ENCODE measurements at regions not wholly inside any gene's neighbourhood (a gene's known extent, or its start where the extent isn't known, plus 50 kb on each side); places are given as distances from the start of the nearest gene placed in this dataset.
"Not testable (repeated sequence)": the region's sequence is repeated elsewhere in the genome, so short reads cannot be mapped to it uniquely, and the experiment has no call there.

GRCh38 chr21:15620892-15621291, 108.9 kb upstream of the USP25 start:
- H3K36me3 Mint-ChIP-seq (ENCODE audit: low read depth), result no peaks in the 10 kb centered on the region
- H3K27me3 Mint-ChIP-seq (ENCODE audit: low read depth), result no peaks in the 10 kb centered on the region

GRCh38 chr21:15624646-15625045, 105.1 kb upstream of the USP25 start:
- no peaks in the 10 kb centered on the region for H3K36me3 Mint-ChIP-seq (ENCODE audit: low read depth)

More at GRCh38 chr21:15620892-15621291, 108.9 kb upstream of the USP25 start:
- Mint-ChIP-seq H3K9me3 (no peaks in the 10 kb centered on the region), H3K4me3 (no peak overlapping the region), H3K27ac (no peak overlapping the region), H3K4me1 (ENCODE audit: low read depth) (no peaks in the 10 kb centered on the region)

GRCh38 chr21:15625363-15625762, 104.4 kb upstream of the USP25 start:
- Mint-ChIP-seq H3K4me3 (no peak overlapping the region), H3K36me3 (ENCODE audit: low read depth) (no peaks in the 10 kb centered on the region), H3K27ac (no peak overlapping the region), H3K4me1 (ENCODE audit: low read depth) (no peaks in the 10 kb centered on the region), H3K9me3 (no peaks in the 10 kb centered on the region), H3K27me3 (ENCODE audit: low read depth) (peaks cover 4% of the 10 kb centered on the region)

More at GRCh38 chr21:15624646-15625045, 105.1 kb upstream of the USP25 start:
- no peak overlapping the region for H3K27ac Mint-ChIP-seq
- peaks cover 4% of the 10 kb centered on the region for H3K27me3 Mint-ChIP-seq (ENCODE audit: low read depth)
- no peaks in the 10 kb centered on the region for H3K4me1 Mint-ChIP-seq (ENCODE audit: low read depth)
- H3K9me3 Mint-ChIP-seq, result no peaks in the 10 kb centered on the region
- no peak overlapping the region for H3K4me3 Mint-ChIP-seq

GRCh38 chr21:15626031-15626430, 103.8 kb upstream of the USP25 start:
- no peak overlapping the region for H3K4me3 Mint-ChIP-seq
- H3K27ac Mint-ChIP-seq, result no peak overlapping the region
- H3K9me3 Mint-ChIP-seq, result no peaks in the 10 kb centered on the region

GRCh38 chr21:15627011-15627410, 102.8 kb upstream of the USP25 start:
- Mint-ChIP-seq H3K9me3 (no peaks in the 10 kb centered on the region), H3K27me3 (ENCODE audit: low read depth) (peaks cover 4% of the 10 kb centered on the region), H3K4me1 (ENCODE audit: low read depth) (no peaks in the 10 kb centered on the region), H3K4me3 (no peak overlapping the region), H3K27ac (no peak overlapping the region), H3K36me3 (ENCODE audit: low read depth) (no peaks in the 10 kb centered on the region)

More at GRCh38 chr21:15626031-15626430, 103.8 kb upstream of the USP25 start:
- Mint-ChIP-seq H3K4me1 (ENCODE audit: low read depth) (no peaks in the 10 kb centered on the region), H3K27me3 (ENCODE audit: low read depth) (peaks cover 4% of the 10 kb centered on the region), H3K36me3 (ENCODE audit: low read depth) (no peaks in the 10 kb centered on the region)

GRCh38 chr21:15627823-15628222, 102.0 kb upstream of the USP25 start:
- H3K27me3 Mint-ChIP-seq (ENCODE audit: low read depth), result peaks cover 4% of the 10 kb centered on the region
- H3K27ac Mint-ChIP-seq, result no peak overlapping the region
- no peak overlapping the region for H3K4me3 Mint-ChIP-seq
- H3K4me1 Mint-ChIP-seq (ENCODE audit: low read depth), result no peaks in the 10 kb centered on the region
- no peaks in the 10 kb centered on the region for H3K9me3 Mint-ChIP-seq
- no peaks in the 10 kb centered on the region for H3K36me3 Mint-ChIP-seq (ENCODE audit: low read depth)

- H3K27ac Mint-ChIP-seq, result no peak overlapping the region
- no peak overlapping the region for H3K4me3 Mint-ChIP-seq
- H3K27me3 Mint-ChIP-seq (ENCODE audit: low read depth), result peaks cover 4% of the 10 kb centered on the region
- no peaks in the 10 kb centered on the region for H3K4me1 Mint-ChIP-seq (ENCODE audit: low read depth)
- no peaks in the 10 kb centered on the region for H3K9me3 Mint-ChIP-seq
- no peaks in the 10 kb centered on the region for H3K36me3 Mint-ChIP-seq (ENCODE audit: low read depth)
These were observed 98.4 kb upstream of the USP25 start for GRCh38 chr21:15631342-15631741.

GRCh38 chr21:15634541-15634940, 95.2 kb upstream of the USP25 start:
- not testable (repeated sequence) for H3K9me3 Mint-ChIP-seq; H3K4me3 Mint-ChIP-seq; H3K27ac Mint-ChIP-seq; H3K27me3 Mint-ChIP-seq (ENCODE audit: low read depth); H3K36me3 Mint-ChIP-seq (ENCODE audit: low read depth); H3K4me1 Mint-ChIP-seq (ENCODE audit: low read depth)

- Mint-ChIP-seq H3K9me3 (no peaks in the 10 kb centered on the region), H3K27me3 (ENCODE audit: low read depth) (no peaks in the 10 kb centered on the region), H3K4me1 (ENCODE audit: low read depth) (no peaks in the 10 kb centered on the region), H3K27ac (no peak overlapping the region), H3K4me3 (no peak overlapping the region), H3K36me3 (ENCODE audit: low read depth) (no peaks in the 10 kb centered on the region)
These were observed 90.8 kb upstream of the USP25 start for GRCh38 chr21:15638856-15639549.

- H3K36me3 Mint-ChIP-seq (ENCODE audit: low read depth); H3K4me3 Mint-ChIP-seq; H3K27ac Mint-ChIP-seq; H3K9me3 Mint-ChIP-seq; H3K27me3 Mint-ChIP-seq (ENCODE audit: low read depth); H3K4me1 Mint-ChIP-seq (ENCODE audit: low read depth): not testable (repeated sequence)
These were observed 89.7 kb upstream of the USP25 start for GRCh38 chr21:15640113-15640512.

- H3K27ac Mint-ChIP-seq, result no peak overlapping the region
- no peaks in the 10 kb centered on the region for H3K4me1 Mint-ChIP-seq (ENCODE audit: low read depth)
- H3K4me3 Mint-ChIP-seq, result no peak overlapping the region
These were observed 85.3 kb upstream of the USP25 start for GRCh38 chr21:15644489-15644888.

GRCh38 chr21:15645830-15646229, 84.0 kb upstream of the USP25 start:
- H3K9me3 Mint-ChIP-seq, result no peaks in the 10 kb centered on the region

More at GRCh38 chr21:15644489-15644888, 85.3 kb upstream of the USP25 start:
- H3K27me3 Mint-ChIP-seq (ENCODE audit: low read depth), result no peaks in the 10 kb centered on the region
- no peaks in the 10 kb centered on the region for H3K9me3 Mint-ChIP-seq
- no peaks in the 10 kb centered on the region for H3K36me3 Mint-ChIP-seq (ENCODE audit: low read depth)

GRCh38 chr21:15650735-15651134, 79.0 kb upstream of the USP25 start:
- no peak overlapping the region for H3K4me3 Mint-ChIP-seq
- H3K27me3 Mint-ChIP-seq (ENCODE audit: low read depth), result peaks cover 7% of the 10 kb centered on the region
- no peaks in the 10 kb centered on the region for H3K9me3 Mint-ChIP-seq
- no peaks in the 10 kb centered on the region for H3K4me1 Mint-ChIP-seq (ENCODE audit: low read depth)
- H3K27ac Mint-ChIP-seq, result no peak overlapping the region
- H3K36me3 Mint-ChIP-seq (ENCODE audit: low read depth), result no peaks in the 10 kb centered on the region

More at GRCh38 chr21:15645830-15646229, 84.0 kb upstream of the USP25 start:
- Mint-ChIP-seq H3K4me1 (ENCODE audit: low read depth) (no peaks in the 10 kb centered on the region), H3K36me3 (ENCODE audit: low read depth) (no peaks in the 10 kb centered on the region), H3K27me3 (ENCODE audit: low read depth) (no peaks in the 10 kb centered on the region), H3K4me3 (no peak overlapping the region), H3K27ac (no peak overlapping the region)

GRCh38 chr21:15651172-15651571, 78.6 kb upstream of the USP25 start:
- Mint-ChIP-seq H3K36me3 (ENCODE audit: low read depth) (no peaks in the 10 kb centered on the region), H3K4me1 (ENCODE audit: low read depth) (no peaks in the 10 kb centered on the region), H3K27ac (no peak overlapping the region), H3K4me3 (no peak overlapping the region), H3K9me3 (no peaks in the 10 kb centered on the region), H3K27me3 (ENCODE audit: low read depth) (peaks cover 7% of the 10 kb centered on the region)

- no peaks in the 10 kb centered on the region for H3K9me3 Mint-ChIP-seq
- no peaks in the 10 kb centered on the region for H3K4me1 Mint-ChIP-seq (ENCODE audit: low read depth)
- no peaks in the 10 kb centered on the region for H3K36me3 Mint-ChIP-seq (ENCODE audit: low read depth)
- H3K27me3 Mint-ChIP-seq (ENCODE audit: low read depth), result peaks cover 11% of the 10 kb centered on the region
- no peak overlapping the region for H3K27ac Mint-ChIP-seq
- H3K4me3 Mint-ChIP-seq, result no peak overlapping the region
These were observed 76.1 kb upstream of the USP25 start for GRCh38 chr21:15653710-15654109.

- peaks cover 11% of the 10 kb centered on the region for H3K27me3 Mint-ChIP-seq (ENCODE audit: low read depth)
- no peak overlapping the region for H3K27ac Mint-ChIP-seq
- no peaks in the 10 kb centered on the region for H3K36me3 Mint-ChIP-seq (ENCODE audit: low read depth)
- H3K4me1 Mint-ChIP-seq (ENCODE audit: low read depth), result no peaks in the 10 kb centered on the region
- no peak overlapping the region for H3K4me3 Mint-ChIP-seq
- H3K9me3 Mint-ChIP-seq, result no peaks in the 10 kb centered on the region
These were observed 75.6 kb upstream of the USP25 start for GRCh38 chr21:15654171-15654570.

Measured in T-helper 1 cell treated with Interleukin-12 subunit alpha and Interleukin-12 subunit beta and Interleukin-4 antibody, amounts not matched to agents 30 μg/mL and 1 μg/mL, for 36 hours (primary cell).